ENCODE measurements at regions not wholly inside any gene's neighbourhood (a gene's known extent, or its start where the extent isn't known, plus 50 kb on each side); places are given as distances from the start of the nearest gene placed in this dataset.

DNA sequence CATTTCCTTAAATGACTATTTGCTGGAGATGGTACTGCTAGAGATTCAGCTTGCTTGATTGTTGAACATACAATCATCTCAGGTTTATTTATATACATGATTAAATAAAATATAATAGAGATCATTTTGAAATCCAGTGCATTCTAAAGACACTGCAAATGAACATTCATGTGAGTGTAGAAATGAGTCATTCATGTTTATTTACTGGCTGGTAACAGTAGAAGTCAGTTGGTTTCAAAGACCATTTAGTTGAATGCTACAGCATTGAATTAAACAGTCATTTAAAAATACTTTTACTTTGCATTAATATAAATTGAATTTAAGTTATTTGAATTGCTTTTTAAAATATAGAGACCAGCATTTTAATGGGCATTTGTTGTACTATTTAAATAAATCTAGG lies 551.9 kb upstream of the GOLIM4 start:
- no peak for DNase-seq (ENCODE audit: low read depth)

DNA sequence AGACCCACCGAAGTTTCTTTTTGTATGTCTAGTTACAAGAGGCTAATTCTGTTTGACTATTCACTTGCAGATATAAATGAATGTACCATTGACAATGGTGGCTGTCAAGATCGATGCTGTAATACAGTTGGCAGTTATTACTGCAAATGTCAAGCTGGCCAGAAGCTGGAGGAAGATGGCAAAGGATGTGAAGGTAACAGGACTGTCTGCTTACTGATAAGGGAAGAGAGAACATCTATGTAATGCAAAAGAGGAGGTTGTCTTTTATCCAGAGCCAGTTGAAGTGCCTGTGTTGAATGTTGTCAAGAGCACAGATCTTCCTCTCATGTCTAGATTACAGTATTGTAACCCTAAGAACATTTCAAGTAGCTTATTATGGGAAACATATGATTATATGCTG lies 549.5 kb upstream of the GOLIM4 start:
- no peak for DNase-seq (ENCODE audit: low read depth)

- no peak for DNase-seq (ENCODE audit: low read depth)
Measured at GRCh38 chr3:168628549-168628948, 532.8 kb upstream of the GOLIM4 start.

GRCh38 chr3:168625477-168625876 lies 529.8 kb upstream of the GOLIM4 start:
- DNase-seq (ENCODE audit: low read depth), result no peak

- no peak for DNase-seq (ENCODE audit: low read depth)
Measured at GRCh38 chr3:168624892-168625448, 529.2 kb upstream of the GOLIM4 start.

- DNase-seq (ENCODE audit: low read depth), result no peak
Measured at GRCh38 chr3:168624195-168624594, 528.5 kb upstream of the GOLIM4 start.

- no peak for DNase-seq (ENCODE audit: low read depth)
Measured at GRCh38 chr3:168622795-168623194, 527.1 kb upstream of the GOLIM4 start.

GRCh38 chr3:168620854-168621253 lies 525.1 kb upstream of the GOLIM4 start:
- no peak for DNase-seq (ENCODE audit: low read depth)

- no peak for DNase-seq (ENCODE audit: low read depth)
Measured at GRCh38 chr3:168618827-168619470, 523.2 kb upstream of the GOLIM4 start.

DNA sequence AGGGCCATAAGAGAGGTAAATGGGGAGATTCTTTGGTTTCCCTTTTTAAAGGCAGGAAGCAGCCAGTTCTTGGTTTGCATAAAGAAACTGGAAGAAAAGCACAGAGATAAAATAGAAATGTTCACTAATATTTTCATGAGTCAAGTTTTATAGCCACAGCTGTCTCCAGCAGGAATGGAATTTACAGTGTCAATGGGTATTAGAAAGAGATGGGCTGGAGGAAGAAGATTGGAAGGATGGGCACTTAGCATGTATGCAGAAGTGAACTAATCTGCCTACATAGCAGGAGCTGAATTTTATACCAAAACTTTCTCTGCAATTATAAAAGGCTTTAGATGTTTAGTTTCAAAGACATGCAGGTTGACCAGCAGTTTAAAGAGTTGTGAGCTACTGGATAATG lies 521.9 kb upstream of the GOLIM4 start:
- no peak for DNase-seq (ENCODE audit: low read depth)

DNA sequence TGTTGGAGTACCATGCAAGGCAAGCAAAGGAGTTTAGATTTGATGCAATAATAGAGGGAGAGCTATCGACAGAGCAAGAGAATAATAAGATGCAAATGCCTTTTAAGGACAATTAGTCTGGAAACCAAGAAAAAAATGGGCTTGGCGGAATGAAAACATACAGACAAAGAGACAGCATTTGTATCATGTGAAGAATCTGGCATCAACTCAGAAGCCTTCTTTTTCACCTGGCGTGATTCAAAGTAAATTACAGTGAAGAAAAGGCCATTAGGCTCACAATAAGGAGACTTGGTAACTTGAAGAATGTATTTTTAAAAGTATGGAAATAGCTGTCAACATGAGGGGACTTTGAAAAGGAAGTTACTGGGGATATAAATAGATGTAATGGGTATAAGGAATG lies 521.2 kb upstream of the GOLIM4 start:
- DNase-seq (ENCODE audit: low read depth), result no peak

- DNase-seq (ENCODE audit: low read depth), result no peak
Measured at GRCh38 chr3:168615493-168616020, 519.8 kb upstream of the GOLIM4 start.

DNA sequence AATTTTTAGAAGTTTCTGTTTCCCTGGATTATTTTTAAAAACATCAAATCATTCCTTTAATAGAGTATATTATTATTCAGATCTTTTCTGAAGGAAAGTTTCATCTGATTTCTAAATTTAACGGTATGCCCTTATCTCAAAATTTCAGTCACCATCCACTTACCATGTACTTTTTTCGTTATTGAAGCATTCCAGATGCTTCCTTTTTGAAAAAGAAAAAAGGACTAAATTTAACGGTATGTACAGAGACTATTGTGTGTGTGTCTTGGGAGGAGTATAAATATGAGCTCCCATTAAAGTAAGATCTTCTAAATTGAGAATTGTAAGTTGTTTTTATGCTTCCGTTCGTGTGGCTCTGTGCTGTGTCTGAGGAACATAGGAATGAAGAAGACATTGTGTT lies 517.4 kb upstream of the GOLIM4 start:
- DNase-seq (ENCODE audit: low read depth), result no peak

- no peak for DNase-seq (ENCODE audit: low read depth)
Measured at GRCh38 chr3:168612671-168613070, 516.9 kb upstream of the GOLIM4 start.

DNA sequence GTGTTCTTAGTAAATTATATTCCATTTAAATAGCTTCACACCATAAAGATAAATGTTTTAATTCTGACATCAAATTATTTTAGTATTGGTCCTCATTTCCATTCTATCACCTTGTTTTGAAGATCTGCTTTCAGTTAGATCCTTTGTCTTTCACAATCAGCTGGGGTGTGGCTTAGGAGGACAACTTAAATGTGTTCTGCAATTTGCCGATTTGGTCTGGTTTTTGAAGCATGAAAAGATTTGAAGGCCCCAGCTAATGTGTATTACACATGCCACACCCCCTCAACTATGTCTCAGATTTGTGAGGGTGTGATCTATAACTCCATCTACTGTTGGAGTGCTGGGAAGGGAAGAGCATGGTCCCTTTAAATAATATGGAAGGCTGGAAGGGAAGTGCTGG lies 516.1 kb upstream of the GOLIM4 start:
- DNase-seq (ENCODE audit: low read depth), result no peak

GRCh38 chr3:168608926-168609325 lies 513.2 kb upstream of the GOLIM4 start:
- no peak for DNase-seq (ENCODE audit: low read depth)

GRCh38 chr3:168604767-168605166 lies 509.0 kb upstream of the GOLIM4 start:
- no peak for DNase-seq (ENCODE audit: low read depth)

- no peak for DNase-seq (ENCODE audit: low read depth)
Measured at GRCh38 chr3:168598250-168598649, 502.5 kb upstream of the GOLIM4 start.

- no peak for DNase-seq (ENCODE audit: low read depth)
Measured at GRCh38 chr3:168596175-168596823, 500.6 kb upstream of the GOLIM4 start.

GRCh38 chr3:168591587-168591986 lies 495.9 kb upstream of the GOLIM4 start:
- no peak for DNase-seq (ENCODE audit: low read depth)

GRCh38 chr3:168589376-168589775 lies 493.7 kb upstream of the GOLIM4 start:
- no peak for DNase-seq (ENCODE audit: low read depth)

GRCh38 chr3:168585544-168585943 lies 489.8 kb upstream of the GOLIM4 start:
- DNase-seq (ENCODE audit: low read depth), result no peak

DNA sequence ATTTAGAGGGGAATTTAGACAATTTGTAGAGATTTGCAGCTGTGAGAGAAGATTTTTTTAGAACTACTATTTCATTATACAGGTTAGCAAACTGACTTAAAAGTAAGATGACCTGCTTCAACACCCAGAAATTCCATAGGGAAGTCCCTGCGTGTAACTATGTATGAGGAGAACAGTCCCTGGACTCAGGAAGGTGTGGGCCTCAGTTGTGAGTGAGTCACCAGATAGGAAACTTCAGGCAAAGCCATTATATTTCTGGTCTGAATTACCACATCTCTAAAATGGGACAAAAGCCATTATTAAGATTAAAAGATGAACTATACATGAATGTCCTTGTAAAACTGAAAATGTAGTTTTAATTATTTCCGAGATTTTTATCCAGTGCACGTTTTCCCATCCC lies 488.3 kb upstream of the GOLIM4 start:
- no peak for DNase-seq (ENCODE audit: low read depth)

GRCh38 chr3:168582503-168582902 lies 486.8 kb upstream of the GOLIM4 start:
- DNase-seq (ENCODE audit: low read depth), result no peak
